ENCODE measurements at regions not wholly inside any gene's neighbourhood (a gene's known extent, or its start where the extent isn't known, plus 50 kb on each side); places are given as distances from the start of the nearest gene placed in this dataset.

DNA sequence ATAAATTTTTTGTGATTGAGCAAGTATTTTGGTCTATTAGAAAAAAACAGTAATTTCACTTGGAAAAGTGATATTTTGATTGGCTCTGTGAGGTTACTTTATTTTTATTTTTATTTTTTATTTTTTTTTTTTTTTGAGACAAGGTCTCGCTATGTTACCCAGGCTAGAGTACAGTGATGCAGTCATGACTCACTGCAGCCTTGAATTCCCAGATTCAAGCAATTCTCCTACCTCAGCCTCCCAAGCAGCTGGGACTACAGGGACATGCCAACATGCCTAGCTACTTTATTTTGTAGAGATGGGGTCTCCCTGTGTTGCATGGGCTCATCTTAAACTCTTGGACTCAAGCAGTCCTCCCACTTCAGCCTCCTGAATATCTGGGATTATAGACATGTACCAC, 60.9 kb upstream of the MGAT5 start:
- Histone ChIP-seq H3K79me2 (replicated peaks; ENCODE audit: insufficient read depth, low read length) (peaks cover 13% of the 10 kb centered on the region), H3K4me3 (ENCODE audit: low read length) (no peak overlapping the region), H3K36me3 (ENCODE audit: insufficient read depth, low read length) (no peaks in the 10 kb centered on the region), H3K27ac (ENCODE audit: low read length) (no peak overlapping the region), H3K27me3 (ENCODE audit: insufficient read depth, low read depth, low read length) (no peaks in the 10 kb centered on the region), H3K9me2 (ENCODE audit: insufficient read depth, low read length) (no peaks in the 10 kb centered on the region), H4K20me1 (ENCODE audit: insufficient read depth) (no peaks in the 10 kb centered on the region), H3K9me3 (ENCODE audit: low read length) (no peaks in the 10 kb centered on the region), H2AFZ (ENCODE audit: low read depth, low read length) (no peak overlapping the region), H3K4me2 (ENCODE audit: low read length) (no peak overlapping the region), H3K9ac (ENCODE audit: low read length) (no peak overlapping the region), H3F3A (ENCODE audit: insufficient read depth, low read length, poor library complexity, severe bottlenecking) (no peaks in the 10 kb centered on the region)
- TF ChIP-seq POLR2AphosphoS5 (IDR thresholded peaks at IDR 0.05) (no peak), MXI1 (conservative IDR thresholded peaks at IDR 0.05; ENCODE audit: poor library complexity, severe bottlenecking) (no peak), TAF1 (IDR thresholded peaks at IDR 0.05; ENCODE audit: low read depth) (no peak), RAD21 (conservative IDR thresholded peaks at IDR 0.05) (no peak), SMC3 (conservative IDR thresholded peaks at IDR 0.05; ENCODE audit: poor library complexity) (no peak), EZH2 (IDR thresholded peaks at IDR 0.05; ENCODE audit: borderline replicate concordance, insufficient read depth, low read length, poor library complexity, severe bottlenecking) (no peak), EP300 (conservative IDR thresholded peaks at IDR 0.05; ENCODE audit: poor library complexity, severe bottlenecking) (no peak)
- TF ChIP-seq, protein P1, sequence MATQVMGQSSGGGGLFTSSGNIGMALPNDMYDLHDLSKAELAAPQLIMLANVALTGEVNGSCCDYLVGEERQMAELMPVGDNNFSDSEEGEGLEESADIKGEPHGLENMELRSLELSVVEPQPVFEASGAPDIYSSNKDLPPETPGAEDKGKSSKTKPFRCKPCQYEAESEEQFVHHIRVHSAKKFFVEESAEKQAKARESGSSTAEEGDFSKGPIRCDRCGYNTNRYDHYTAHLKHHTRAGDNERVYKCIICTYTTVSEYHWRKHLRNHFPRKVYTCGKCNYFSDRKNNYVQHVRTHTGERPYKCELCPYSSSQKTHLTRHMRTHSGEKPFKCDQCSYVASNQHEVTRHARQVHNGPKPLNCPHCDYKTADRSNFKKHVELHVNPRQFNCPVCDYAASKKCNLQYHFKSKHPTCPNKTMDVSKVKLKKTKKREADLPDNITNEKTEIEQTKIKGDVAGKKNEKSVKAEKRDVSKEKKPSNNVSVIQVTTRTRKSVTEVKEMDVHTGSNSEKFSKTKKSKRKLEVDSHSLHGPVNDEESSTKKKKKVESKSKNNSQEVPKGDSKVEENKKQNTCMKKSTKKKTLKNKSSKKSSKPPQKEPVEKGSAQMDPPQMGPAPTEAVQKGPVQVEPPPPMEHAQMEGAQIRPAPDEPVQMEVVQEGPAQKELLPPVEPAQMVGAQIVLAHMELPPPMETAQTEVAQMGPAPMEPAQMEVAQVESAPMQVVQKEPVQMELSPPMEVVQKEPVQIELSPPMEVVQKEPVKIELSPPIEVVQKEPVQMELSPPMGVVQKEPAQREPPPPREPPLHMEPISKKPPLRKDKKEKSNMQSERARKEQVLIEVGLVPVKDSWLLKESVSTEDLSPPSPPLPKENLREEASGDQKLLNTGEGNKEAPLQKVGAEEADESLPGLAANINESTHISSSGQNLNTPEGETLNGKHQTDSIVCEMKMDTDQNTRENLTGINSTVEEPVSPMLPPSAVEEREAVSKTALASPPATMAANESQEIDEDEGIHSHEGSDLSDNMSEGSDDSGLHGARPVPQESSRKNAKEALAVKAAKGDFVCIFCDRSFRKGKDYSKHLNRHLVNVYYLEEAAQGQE (IDR thresholded peaks at IDR 0.05; ENCODE audit: borderline replicate concordance) = no peak
- TF ChIP-seq, protein P2, sequence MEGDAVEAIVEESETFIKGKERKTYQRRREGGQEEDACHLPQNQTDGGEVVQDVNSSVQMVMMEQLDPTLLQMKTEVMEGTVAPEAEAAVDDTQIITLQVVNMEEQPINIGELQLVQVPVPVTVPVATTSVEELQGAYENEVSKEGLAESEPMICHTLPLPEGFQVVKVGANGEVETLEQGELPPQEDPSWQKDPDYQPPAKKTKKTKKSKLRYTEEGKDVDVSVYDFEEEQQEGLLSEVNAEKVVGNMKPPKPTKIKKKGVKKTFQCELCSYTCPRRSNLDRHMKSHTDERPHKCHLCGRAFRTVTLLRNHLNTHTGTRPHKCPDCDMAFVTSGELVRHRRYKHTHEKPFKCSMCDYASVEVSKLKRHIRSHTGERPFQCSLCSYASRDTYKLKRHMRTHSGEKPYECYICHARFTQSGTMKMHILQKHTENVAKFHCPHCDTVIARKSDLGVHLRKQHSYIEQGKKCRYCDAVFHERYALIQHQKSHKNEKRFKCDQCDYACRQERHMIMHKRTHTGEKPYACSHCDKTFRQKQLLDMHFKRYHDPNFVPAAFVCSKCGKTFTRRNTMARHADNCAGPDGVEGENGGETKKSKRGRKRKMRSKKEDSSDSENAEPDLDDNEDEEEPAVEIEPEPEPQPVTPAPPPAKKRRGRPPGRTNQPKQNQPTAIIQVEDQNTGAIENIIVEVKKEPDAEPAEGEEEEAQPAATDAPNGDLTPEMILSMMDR (IDR thresholded peaks at IDR 0.05; ENCODE audit: poor library complexity, severe bottlenecking) = no peak

DNA sequence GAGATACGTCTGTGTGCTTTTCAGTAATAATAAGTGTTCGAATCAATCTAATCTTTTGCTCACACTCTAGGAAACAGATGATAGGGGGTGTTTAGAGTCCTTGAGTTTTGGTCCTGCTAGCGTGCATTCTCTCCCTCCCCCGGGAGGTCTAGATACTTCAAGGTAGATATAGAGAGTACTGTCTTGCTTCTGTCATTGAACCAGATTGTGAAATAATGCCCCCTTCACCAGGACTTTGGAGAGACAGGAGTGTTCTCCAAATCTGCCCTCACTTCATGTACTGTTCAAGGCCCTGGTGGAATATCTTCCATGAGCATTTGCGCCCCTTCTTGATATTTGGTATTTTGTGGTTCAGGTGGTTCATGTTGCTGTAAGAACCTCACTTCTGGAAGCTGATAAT, 59.4 kb upstream of the MGAT5 start:
- Histone ChIP-seq H3F3A (ENCODE audit: insufficient read depth, low read length, poor library complexity, severe bottlenecking) (no peaks in the 10 kb centered on the region), H3K79me2 (replicated peaks; ENCODE audit: insufficient read depth, low read length) (peaks cover 20% of the 10 kb centered on the region), H3K36me3 (ENCODE audit: insufficient read depth, low read length) (no peaks in the 10 kb centered on the region), H3K27me3 (ENCODE audit: insufficient read depth, low read depth, low read length) (no peaks in the 10 kb centered on the region), H3K4me3 (ENCODE audit: low read length) (no peak overlapping the region), H3K9ac (ENCODE audit: low read length) (no peak overlapping the region), H4K20me1 (ENCODE audit: insufficient read depth) (no peaks in the 10 kb centered on the region), H2AFZ (ENCODE audit: low read depth, low read length) (no peak overlapping the region), H3K9me2 (ENCODE audit: insufficient read depth, low read length) (no peaks in the 10 kb centered on the region), H3K4me2 (ENCODE audit: low read length) (no peak overlapping the region), H3K9me3 (ENCODE audit: low read length) (no peaks in the 10 kb centered on the region), H3K27ac (ENCODE audit: low read length) (no peak overlapping the region)
- TF ChIP-seq RAD21 (conservative IDR thresholded peaks at IDR 0.05) (no peak), SMC3 (conservative IDR thresholded peaks at IDR 0.05; ENCODE audit: poor library complexity) (no peak), TAF1 (IDR thresholded peaks at IDR 0.05; ENCODE audit: low read depth) (no peak)
- TF ChIP-seq, protein P1 (IDR thresholded peaks at IDR 0.05; ENCODE audit: borderline replicate concordance) = no peak
